Right lobe of liver (tissue), 4 donors: ENCODE measurements at regions not wholly inside any gene's neighbourhood (a gene's known extent, or its start where the extent isn't known, plus 50 kb on each side); places are given as distances from the start of the nearest gene placed in this dataset.

ENCODE experiments used
- CTCF ChIP-seq, 4 donors: fragments of 200-600 bp in 3 of 4; fragments of 450-650 bp in 1 of 4; IDR thresholded peaks; one replicate each; pipeline versions ENCODE4 v1.5.1 to v1.8.0; 2016 to 2022; ENCODE audit warnings: antibody characterized with exemption in 4 of 4, mild to moderate bottlenecking in 2 of 4
- POLR2A ChIP-seq: fragments of 450-650 bp; IDR thresholded peaks from one replicate; pipeline ENCODE4 v1.6.1; 2017; ENCODE audit warnings: antibody characterized with exemption, mild to moderate bottlenecking
- donor health status: DM: no; HTN: no; CAD: no.
- donor health status: DM: no; HTN: no; CAD: no.
- donor health status: DM: no; HTN: yes; CAD: no.

DNA sequence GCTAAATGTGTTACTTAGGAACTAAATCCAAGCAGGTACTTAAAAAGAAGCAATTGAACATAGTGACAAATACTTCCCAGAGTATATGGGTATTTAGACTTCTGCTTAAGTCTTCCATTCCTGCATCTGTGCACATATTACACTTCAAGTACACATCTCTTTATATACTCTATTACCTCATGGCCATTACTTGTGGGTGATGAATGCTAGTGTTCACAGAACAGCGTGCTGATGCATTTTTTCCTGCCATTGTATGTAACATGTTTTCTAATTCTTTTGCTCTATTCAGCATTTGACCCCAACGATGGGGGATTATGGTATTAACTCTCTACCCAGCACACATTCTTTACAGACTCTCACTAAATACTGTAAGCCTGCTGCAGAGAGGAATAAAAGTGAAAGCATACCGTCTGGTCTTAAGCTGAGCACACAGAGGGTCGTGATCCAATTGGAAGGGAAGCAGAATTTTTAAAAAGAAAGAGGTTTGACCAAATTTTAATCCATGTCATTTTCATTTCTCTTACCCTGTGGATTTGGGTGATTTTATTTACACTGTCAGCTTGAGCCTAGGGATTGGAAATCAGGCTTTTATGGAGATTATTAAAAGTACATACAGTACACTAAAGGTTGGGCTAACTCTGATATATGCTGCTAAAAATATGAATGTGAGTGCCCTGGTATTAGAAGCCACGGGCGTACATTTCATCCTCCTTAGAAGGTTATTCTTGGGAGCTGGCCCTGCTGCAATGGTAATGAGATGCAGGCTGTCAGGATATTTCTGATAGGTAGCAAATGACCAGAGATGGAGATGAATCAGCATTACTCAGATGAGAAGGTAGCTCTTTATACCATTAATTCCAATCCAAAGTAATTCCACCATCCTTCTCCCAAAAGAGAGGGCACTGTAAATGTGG is 95.5 kb upstream of the PROX1 start:
- no peak for TF ChIP-seq CTCF (IDR thresholded peaks at IDR 0.05)
- no peak for TF ChIP-seq POLR2A
